SK-MEL-5 (cell line): ENCODE measurements at regions not wholly inside any gene's neighbourhood (a gene's known extent, or its start where the extent isn't known, plus 50 kb on each side); places are given as distances from the start of the nearest gene placed in this dataset.

Experiments used
- DNase-seq: peaks from one replicate; pipeline ENCODE4 v3.0.0-alpha.2; 2016; ENCODE audit warnings: low read depth, low spot score
- in situ Hi-C: cut with HindIII; loops from 2 replicates; pipeline ENCODE4 v1.10.0; 2016; ENCODE audit warnings: low sequenced_read_pairs, high pct_unique_total_duplicates, low pct_unique_long_range_greater_than_20kb

- in situ Hi-C loops = no loop called here
These were observed 1105.8 kb upstream of the NXPH2 start for GRCh38 chr2:139885921-139886498.

GRCh38 chr2:139876964-139877363 is 1096.8 kb upstream of the NXPH2 start:
- in situ Hi-C loops = no loop called here
- DNase-seq = no peak

More at GRCh38 chr2:139885921-139886498, 1105.8 kb upstream of the NXPH2 start:
- DNase-seq = no peak

GRCh38 chr2:139876321-139876720 is 1096.1 kb upstream of the NXPH2 start:
- DNase-seq = no peak
- in situ Hi-C loops = no loop called here

- no peak for DNase-seq
- in situ Hi-C loops = no loop called here
These were observed 1092.3 kb upstream of the NXPH2 start for GRCh38 chr2:139872503-139872902.

- in situ Hi-C loops = no loop called here
- DNase-seq = no peak
These were observed 1091.8 kb upstream of the NXPH2 start for GRCh38 chr2:139872032-139872431.

GRCh38 chr2:139867601-139868226 is 1087.5 kb upstream of the NXPH2 start:
- DNase-seq = no peak
- in situ Hi-C loops = no loop called here

- in situ Hi-C loops = no loop called here
- no peak for DNase-seq
These were observed 1084.7 kb upstream of the NXPH2 start for GRCh38 chr2:139864821-139865302.

- in situ Hi-C loops = no loop called here
- no peak for DNase-seq
These were observed 1074.7 kb upstream of the NXPH2 start for GRCh38 chr2:139854769-139855483.

- no peak for DNase-seq
- in situ Hi-C loops = no loop called here
These were observed 1070.2 kb upstream of the NXPH2 start for GRCh38 chr2:139850254-139850890.

GRCh38 chr2:139836769-139837168 is 1056.6 kb upstream of the NXPH2 start:
- DNase-seq = no peak
- in situ Hi-C loops = no loop called here

GRCh38 chr2:139835101-139835500 is 1054.9 kb upstream of the NXPH2 start:
- in situ Hi-C loops = no loop called here
- DNase-seq = no peak

GRCh38 chr2:139828011-139828410 is 1047.8 kb upstream of the NXPH2 start:
- in situ Hi-C loops = no loop called here

GRCh38 chr2:139825726-139826125 is 1045.5 kb upstream of the NXPH2 start:
- DNase-seq = no peak
- in situ Hi-C loops = no loop called here

More at GRCh38 chr2:139828011-139828410, 1047.8 kb upstream of the NXPH2 start:
- DNase-seq = no peak

GRCh38 chr2:139819273-139819796 is 1039.1 kb upstream of the NXPH2 start:
- in situ Hi-C loops = no loop called here
- DNase-seq = no peak

GRCh38 chr2:139814458-139814857 is 1034.3 kb upstream of the NXPH2 start:
- no peak for DNase-seq

GRCh38 chr2:139813340-139813739 is 1033.2 kb upstream of the NXPH2 start:
- in situ Hi-C loops = no loop called here

More at GRCh38 chr2:139814458-139814857, 1034.3 kb upstream of the NXPH2 start:
- in situ Hi-C loops = no loop called here

GRCh38 chr2:139805441-139805840 is 1025.3 kb upstream of the NXPH2 start:
- in situ Hi-C loops = no loop called here
- no peak for DNase-seq

More at GRCh38 chr2:139813340-139813739, 1033.2 kb upstream of the NXPH2 start:
- no peak for DNase-seq

GRCh38 chr2:139798391-139798790 is 1018.2 kb upstream of the NXPH2 start:
- no peak for DNase-seq
- in situ Hi-C loops = no loop called here
